Trophoblast cell (in vitro differentiated cells and primary cell): ENCODE measurements at regions not wholly inside any gene's neighbourhood (a gene's known extent, or its start where the extent isn't known, plus 50 kb on each side); places are given as distances from the start of the nearest gene placed in this dataset.

Experiments used
- DNase-seq, 2 donors: peaks; one replicate each; pipeline ENCODE4 v3.0.0-alpha.2; 2016
- H2AFZ ChIP-seq: 2 replicates; pipeline ENCODE4 v1.6.1; 2013; ENCODE audit warnings: low read length, moderate library complexity, mild to moderate bottlenecking; ENCODE audit not compliant: insufficient read depth, poor library complexity
- H2AK5ac ChIP-seq: 2 replicates; pipeline ENCODE4 v1.6.1; 2013; ENCODE audit warnings: mild to moderate bottlenecking, low read length
- H2BK120ac ChIP-seq: 2 replicates; pipeline ENCODE4 v1.6.1; 2013; ENCODE audit warnings: low read length, mild to moderate bottlenecking, moderate library complexity; ENCODE audit not compliant: insufficient read depth, poor library complexity
- H2BK12ac ChIP-seq: 2 replicates; pipeline ENCODE4 v1.6.1; 2013; ENCODE audit warnings: mild to moderate bottlenecking, low read length, moderate library complexity
- H2BK5ac ChIP-seq: 2 replicates; pipeline ENCODE4 v1.6.1; 2013; ENCODE audit warnings: low read length, low read depth, moderate library complexity, mild to moderate bottlenecking; ENCODE audit not compliant: poor library complexity
- H3K14ac ChIP-seq: 2 replicates; pipeline ENCODE4 v1.6.1; 2013; ENCODE audit warnings: mild to moderate bottlenecking, low read length
- H3K18ac ChIP-seq: 2 replicates; pipeline ENCODE4 v1.6.1; 2013; ENCODE audit warnings: mild to moderate bottlenecking, low read length
- H3K23ac ChIP-seq: 2 replicates; pipeline ENCODE4 v1.6.1; 2013; ENCODE audit warnings: low read length
- H3K27ac ChIP-seq: 2 replicates; pipeline ENCODE4 v1.5.1; 2013; ENCODE audit warnings: low read depth, mild to moderate bottlenecking, inconsistent platforms, low read length, moderate library complexity
- H3K27me3 ChIP-seq: 2 replicates; pipeline ENCODE4 v1.6.1; 2013; ENCODE audit warnings: inconsistent platforms, mild to moderate bottlenecking, low read length, moderate library complexity; ENCODE audit not compliant: insufficient read depth
- H3K36me3 ChIP-seq, 2 experiments: 1 replicate in 1 of 2; 2 replicates in 1 of 2; pipeline ENCODE4 v1.6.1; 2013; ENCODE audit warnings: low read length in 2 of 2, mild to moderate bottlenecking in 2 of 2, moderate library complexity in 1 of 2; ENCODE audit not compliant: insufficient read depth in 2 of 2, control insufficient read depth in 1 of 2
- H3K4ac ChIP-seq: 2 replicates; pipeline ENCODE4 v1.6.1; 2013; ENCODE audit warnings: low read depth, mild to moderate bottlenecking, low read length, moderate library complexity
- H3K4me1 ChIP-seq, 2 experiments: 1 replicate in 1 of 2; 2 replicates in 1 of 2; pipeline ENCODE4 v1.6.1; 2013; ENCODE audit warnings: low read length in 2 of 2, mild to moderate bottlenecking in 2 of 2, moderate library complexity in 1 of 2; ENCODE audit not compliant: insufficient read depth in 2 of 2, control insufficient read depth in 1 of 2
- H3K4me2 ChIP-seq: 2 replicates; pipeline ENCODE4 v1.6.1; 2013; ENCODE audit warnings: inconsistent platforms, mild to moderate bottlenecking, low read length, moderate library complexity
- H3K4me3 ChIP-seq: 2 replicates; pipeline ENCODE4 v1.5.1; 2013; ENCODE audit warnings: mild to moderate bottlenecking, low read depth, low read length, inconsistent platforms
- H3K79me1 ChIP-seq: one replicate; pipeline ENCODE4 v1.6.1; 2013; ENCODE audit warnings: low read length
- H3K79me2 ChIP-seq: 2 replicates; pipeline ENCODE4 v1.6.1; 2013; ENCODE audit warnings: low read length, mild to moderate bottlenecking; ENCODE audit not compliant: control insufficient read depth, insufficient read depth, poor library complexity
- H3K9ac ChIP-seq: 2 replicates; pipeline ENCODE4 v1.6.1; 2013; ENCODE audit warnings: mild to moderate bottlenecking, low read length
- H3K9me3 ChIP-seq: 2 replicates; pipeline ENCODE4 v1.6.1; 2013; ENCODE audit warnings: low read depth, mild to moderate bottlenecking, control low read depth, inconsistent platforms, low read length; ENCODE audit not compliant: insufficient read depth
- H4K12ac ChIP-seq: 2 replicates; pipeline ENCODE4 v1.6.1; 2013; ENCODE audit warnings: low read depth, mild to moderate bottlenecking, low read length, moderate library complexity
- H4K8ac ChIP-seq: 2 replicates; pipeline ENCODE4 v1.6.1; 2013; ENCODE audit warnings: low read depth, mild to moderate bottlenecking, low read length, moderate library complexity
- H4K91ac ChIP-seq: one replicate; pipeline ENCODE4 v1.6.1; 2013; ENCODE audit warnings: low read depth, mild to moderate bottlenecking, low read length, moderate library complexity
- WGBS: extraction: QIAGEN DNeasy Blood & Tissue Kit; methylation state at CpG from one replicate; pipeline ENCODE4 v1.1.7; 2013; ENCODE audit warnings: missing lambda C conversion rate; ENCODE audit not compliant: insufficient read length, insufficient coverage; ENCODE audit errors: extremely low coverage; 5-methylcytosine and 5-hydroxymethylcytosine counted together

- Histone ChIP-seq H3K4me3 (no peak overlapping the region), H3K4me2 (no peak overlapping the region), H3K36me3 (peaks cover 0 to 2% of the 10 kb centered on the region in 2 experiments), H3K4me1 (peaks cover 0 to 5% of the 10 kb centered on the region in 2 experiments), H3K27me3 (no peaks in the 10 kb centered on the region), H3K79me1 (peaks cover 2% of the 10 kb centered on the region), H2AK5ac (no peak overlapping the region), H2BK5ac (peak overlapping the region; percentile 26), H2AFZ (no peak overlapping the region), H3K23ac (no peak overlapping the region), H3K4ac (no peak overlapping the region), H3K27ac (peak overlapping the region; percentile 75), H3K79me2 (no peaks in the 10 kb centered on the region), H3K18ac (no peak overlapping the region), H2BK120ac (peak overlapping the region; percentile 2), H4K8ac (no peak overlapping the region), H3K9ac (no peak overlapping the region), H3K14ac (no peak overlapping the region), H2BK12ac (no peak overlapping the region), H4K12ac (no peak overlapping the region), H4K91ac (peak overlapping the region; percentile 11), H3K9me3 (no peaks in the 10 kb centered on the region)
- peak; percentile 33 to 75 for DNase-seq
- no CpG with 5 or more reads among the region's 5 CpGs for WGBS
These were observed 178.2 kb upstream of the ZC3H12C start for GRCh38 chr11:109914809-109915653.

- no peak overlapping the region for H3K9ac ChIP-seq
- no peak overlapping the region for H2BK120ac ChIP-seq
- H3K4ac ChIP-seq: no peak overlapping the region
- no peak overlapping the region for H3K4me2 ChIP-seq
- no peak overlapping the region for H2BK5ac ChIP-seq
- no peak overlapping the region for H4K91ac ChIP-seq
- H3K27me3 ChIP-seq: no peaks in the 10 kb centered on the region
- no peak overlapping the region for H3K14ac ChIP-seq
- H3K79me2 ChIP-seq: no peaks in the 10 kb centered on the region
- H3K4me3 ChIP-seq: no peak overlapping the region
- DNase-seq: no peak
- WGBS: no CpG with 5 or more reads among the region's 3 CpGs
- no peaks in the 10 kb centered on the region for H3K9me3 ChIP-seq
- no peaks in the 10 kb centered on the region for H3K4me1 ChIP-seq
- no peak overlapping the region for H4K8ac ChIP-seq
- no peak overlapping the region for H4K12ac ChIP-seq
- H2BK12ac ChIP-seq: no peak overlapping the region
- H3K27ac ChIP-seq: no peak overlapping the region
- H2AK5ac ChIP-seq: no peak overlapping the region
- H3K18ac ChIP-seq: no peak overlapping the region
- no peaks in the 10 kb centered on the region for H3K36me3 ChIP-seq
- H2AFZ ChIP-seq: no peak overlapping the region
- no peak overlapping the region for H3K23ac ChIP-seq
- H3K79me1 ChIP-seq: no peaks in the 10 kb centered on the region
These were observed 166.3 kb upstream of the ZC3H12C start for GRCh38 chr11:109926941-109927340.

GRCh38 chr11:109929308-109929707, 163.9 kb upstream of the ZC3H12C start:
- no peak overlapping the region for H3K27ac ChIP-seq
- no peak overlapping the region for H2AFZ ChIP-seq
- no peak overlapping the region for H3K4ac ChIP-seq
- no peak overlapping the region for H4K8ac ChIP-seq
- H2BK12ac ChIP-seq: peak overlapping the region; percentile 64
- no peak overlapping the region for H3K14ac ChIP-seq
- H3K23ac ChIP-seq: no peak overlapping the region
- H3K4me1 ChIP-seq: peaks cover 0 to 4% of the 10 kb centered on the region in 2 experiments
- H3K4me2 ChIP-seq: no peak overlapping the region
- H3K79me2 ChIP-seq: no peaks in the 10 kb centered on the region
- H2BK120ac ChIP-seq: no peak overlapping the region
- H2BK5ac ChIP-seq: no peak overlapping the region
- H3K9me3 ChIP-seq: no peaks in the 10 kb centered on the region
- H2AK5ac ChIP-seq: no peak overlapping the region
- WGBS: no CpG with 5 or more reads among the region's 3 CpGs
- H3K9ac ChIP-seq: no peak overlapping the region
- no peak overlapping the region for H3K4me3 ChIP-seq
- no peak overlapping the region for H3K18ac ChIP-seq
- H3K79me1 ChIP-seq: peaks cover 3% of the 10 kb centered on the region
- no peak overlapping the region for H4K12ac ChIP-seq
- H3K36me3 ChIP-seq: no peaks in the 10 kb centered on the region
- no peaks in the 10 kb centered on the region for H3K27me3 ChIP-seq
- DNase-seq: no peak
- no peak overlapping the region for H4K91ac ChIP-seq

GRCh38 chr11:109933126-109933525, 160.1 kb upstream of the ZC3H12C start:
- Histone ChIP-seq H2BK12ac (no peak overlapping the region), H3K9me3 (no peaks in the 10 kb centered on the region), H3K79me1 (peaks cover 3% of the 10 kb centered on the region), H4K12ac (no peak overlapping the region), H3K4me1 (peaks cover 0 to 4% of the 10 kb centered on the region in 2 experiments), H3K79me2 (no peaks in the 10 kb centered on the region), H3K4ac (no peak overlapping the region), H2AFZ (no peak overlapping the region), H3K27ac (no peak overlapping the region), H3K36me3 (no peaks in the 10 kb centered on the region), H3K18ac (no peak overlapping the region), H3K14ac (no peak overlapping the region), H4K8ac (no peak overlapping the region), H4K91ac (no peak overlapping the region), H3K4me3 (no peak overlapping the region), H2BK5ac (no peak overlapping the region), H3K27me3 (no peaks in the 10 kb centered on the region), H3K23ac (no peak overlapping the region), H3K4me2 (no peak overlapping the region), H2AK5ac (no peak overlapping the region), H3K9ac (no peak overlapping the region), H2BK120ac (no peak overlapping the region)
- WGBS: no CpG with 5 or more reads among the region's 4 CpGs
- DNase-seq: peak; percentile 24 to 69
